ENCODE measurements at regions not wholly inside any gene's neighbourhood (a gene's known extent, or its start where the extent isn't known, plus 50 kb on each side); places are given as distances from the start of the nearest gene placed in this dataset.

GRCh38 chr7:421136-421991 lies 98.3 kb downstream of the PDGFA start:
- no peak for DNase-seq
- peaks cover 0 to 17% (median 3%) of the 10 kb centered on the region in 4 donors for H3K9me3 ChIP-seq (ENCODE audit: control insufficient read depth in 4 of 4, insufficient read depth in 3 of 4, low read length in 3 of 4)
- no peak overlapping the region for H3K27ac ChIP-seq (ENCODE audit: low read depth in 1 of 2, low read length in 1 of 2)
- no peak for ATAC-seq (ENCODE audit: insufficient read depth, low FRiP score)
- no peaks in the 10 kb centered on the region for H3K36me3 ChIP-seq (ENCODE audit: control insufficient read depth in 4 of 4, insufficient read depth in 4 of 4, low read length in 4 of 4)
- H3K4me1 ChIP-seq (ENCODE audit: control insufficient read depth in 5 of 5, insufficient read depth in 5 of 5, low read length in 5 of 5) = peaks cover 0 to 7% (median 0%) of the 10 kb centered on the region in 5 donors
- no peak overlapping the region for H3K4me3 ChIP-seq
- H3K9ac ChIP-seq (ENCODE audit: insufficient read depth in 1 of 2, low read length in 2 of 2) = no peak overlapping the region
- H3K27me3 ChIP-seq (ENCODE audit: control insufficient read depth in 3 of 3, insufficient read depth in 3 of 3, low read length in 2 of 3) = peaks cover 0 to 4% (median 0%) of the 10 kb centered on the region in 3 donors
- WGBS, 2 donors = 67 to 72% methylated on average over 57 of the region's 57 CpGs
- no peak for TF ChIP-seq CTCF (IDR thresholded peaks at IDR 0.05; ENCODE audit: control extremely low read depth, extremely low read depth)

GRCh38 chr7:422191-422885 lies 97.3 kb downstream of the PDGFA start:
- H3K36me3 ChIP-seq (ENCODE audit: control insufficient read depth in 4 of 4, insufficient read depth in 4 of 4, low read length in 4 of 4) = no peaks in the 10 kb centered on the region
- TF ChIP-seq CTCF (IDR thresholded peaks at IDR 0.05; ENCODE audit: control extremely low read depth, extremely low read depth) = no peak
- no peak overlapping the region for H3K27ac ChIP-seq (ENCODE audit: low read depth in 1 of 2, low read length in 1 of 2)
- no peak overlapping the region for H3K9ac ChIP-seq (ENCODE audit: insufficient read depth in 1 of 2, low read length in 2 of 2)
- no peak for DNase-seq
- H3K9me3 ChIP-seq (ENCODE audit: control insufficient read depth in 4 of 4, insufficient read depth in 3 of 4, low read length in 3 of 4) = peaks cover 0 to 13% (median 3%) of the 10 kb centered on the region in 4 donors
- H3K4me3 ChIP-seq = no peak overlapping the region
- ATAC-seq (ENCODE audit: insufficient read depth, low FRiP score) = no peak
- 90 to 93% methylated on average over 33 of the region's 33 CpGs for WGBS, 2 donors
- H3K4me1 ChIP-seq (ENCODE audit: control insufficient read depth in 5 of 5, insufficient read depth in 5 of 5, low read length in 5 of 5) = peaks cover 0 to 7% (median 0%) of the 10 kb centered on the region in 5 donors
- H3K27me3 ChIP-seq (ENCODE audit: control insufficient read depth in 3 of 3, insufficient read depth in 3 of 3, low read length in 2 of 3) = peaks cover 0 to 4% (median 0%) of the 10 kb centered on the region in 3 donors

- H3K9ac ChIP-seq (ENCODE audit: insufficient read depth in 1 of 2, low read length in 2 of 2) = no peak overlapping the region
- ATAC-seq (ENCODE audit: insufficient read depth, low FRiP score) (no peak), DNase-seq (no peak)
- no peaks in the 10 kb centered on the region for H3K36me3 ChIP-seq (ENCODE audit: control insufficient read depth in 4 of 4, insufficient read depth in 4 of 4, low read length in 4 of 4)
- no peak overlapping the region for H3K4me3 ChIP-seq
- no peak overlapping the region for H3K27ac ChIP-seq (ENCODE audit: low read depth in 1 of 2, low read length in 1 of 2)
- H3K4me1 ChIP-seq (ENCODE audit: control insufficient read depth in 5 of 5, insufficient read depth in 5 of 5, low read length in 5 of 5) = peaks cover 0 to 7% (median 0%) of the 10 kb centered on the region in 5 donors
- TF ChIP-seq CTCF (IDR thresholded peaks at IDR 0.05; ENCODE audit: control extremely low read depth, extremely low read depth) = no peak
- WGBS, 2 donors = 89% methylated on average over 15 of the region's 15 CpGs
- peaks cover 0 to 8% (median 3%) of the 10 kb centered on the region in 4 donors for H3K9me3 ChIP-seq (ENCODE audit: control insufficient read depth in 4 of 4, insufficient read depth in 3 of 4, low read length in 3 of 4)
- H3K27me3 ChIP-seq (ENCODE audit: control insufficient read depth in 3 of 3, insufficient read depth in 3 of 3, low read length in 2 of 3) = peaks cover 0 to 4% (median 0%) of the 10 kb centered on the region in 3 donors
Measured at GRCh38 chr7:422886-423225, 96.8 kb downstream of the PDGFA start.

Data from lung (tissue), 11 donors.